ENCODE measurements at regions not wholly inside any gene's neighbourhood (a gene's known extent, or its start where the extent isn't known, plus 50 kb on each side); places are given as distances from the start of the nearest gene placed in this dataset.

DNA sequence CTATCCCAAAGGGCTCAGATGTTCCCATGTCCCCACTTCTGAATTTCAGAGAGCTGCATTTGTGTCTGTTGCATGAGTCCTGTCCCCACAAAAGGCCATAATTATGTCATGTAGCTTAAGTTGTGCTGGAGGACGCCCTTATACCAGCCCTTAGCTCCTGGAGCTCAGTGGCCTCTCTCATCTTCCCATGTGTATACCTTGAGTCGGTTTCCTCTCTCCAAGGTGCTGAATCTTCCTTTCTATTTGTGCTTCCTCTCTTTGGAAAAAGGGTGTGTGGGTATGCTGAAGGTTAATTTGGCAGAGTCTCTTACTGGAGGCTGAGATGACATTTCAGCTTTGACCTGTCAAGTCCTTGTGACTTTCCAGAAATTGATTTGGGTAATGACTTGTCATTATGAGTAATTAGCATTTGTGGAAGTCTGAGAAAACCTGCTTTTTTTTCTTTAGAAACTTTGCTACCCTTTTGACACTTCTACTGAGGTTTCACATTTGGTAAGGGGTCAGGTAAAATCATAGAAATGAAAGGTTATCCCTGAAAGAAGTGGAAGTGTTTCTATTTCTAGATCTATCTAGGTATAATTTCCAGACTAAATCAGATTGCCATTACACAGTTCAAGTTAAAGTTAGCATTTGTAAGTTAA is 185.4 kb downstream of the ABCC12 start:
- DNase-seq: peak; percentile 78

DNA sequence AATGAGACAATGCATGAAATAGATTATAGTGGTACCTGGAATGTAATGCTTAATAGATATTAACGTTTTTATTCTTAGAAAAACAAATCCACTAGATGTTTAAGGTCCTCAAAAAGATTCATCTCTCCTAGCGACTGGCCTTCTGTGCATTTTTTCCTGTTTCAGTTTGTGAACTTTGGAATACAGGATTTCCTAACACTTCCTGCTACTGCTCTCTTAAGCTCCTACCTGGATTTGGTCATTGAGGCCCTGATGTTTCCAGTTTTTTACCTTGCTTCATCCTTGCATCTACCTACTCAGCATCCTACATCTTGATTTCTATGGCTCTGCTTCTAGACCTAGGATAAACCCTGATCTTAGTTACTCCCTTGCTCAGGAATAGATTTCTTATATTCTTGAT is 188.4 kb downstream of the ABCC12 start:
- no peak for DNase-seq

DNA sequence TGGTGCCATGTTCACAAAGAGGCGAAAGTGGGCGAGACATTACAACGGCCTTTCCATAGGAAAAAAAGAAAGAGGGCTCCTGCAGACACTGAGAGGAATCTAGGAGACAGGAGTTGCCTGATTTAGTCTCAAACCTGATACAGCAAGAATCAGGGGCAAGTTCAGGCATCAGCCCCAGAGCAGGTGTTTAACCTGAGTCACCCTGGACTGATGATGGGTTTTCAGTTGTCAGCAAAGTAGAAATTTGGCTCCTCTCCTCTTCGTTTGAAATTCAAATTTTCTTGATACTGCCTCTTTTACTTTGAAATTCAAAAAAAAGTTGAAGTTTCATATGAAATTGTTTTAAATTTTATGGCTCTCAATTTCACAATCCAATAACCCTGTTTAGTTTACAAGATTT is 189.5 kb downstream of the ABCC12 start:
- DNase-seq: no peak

DNA sequence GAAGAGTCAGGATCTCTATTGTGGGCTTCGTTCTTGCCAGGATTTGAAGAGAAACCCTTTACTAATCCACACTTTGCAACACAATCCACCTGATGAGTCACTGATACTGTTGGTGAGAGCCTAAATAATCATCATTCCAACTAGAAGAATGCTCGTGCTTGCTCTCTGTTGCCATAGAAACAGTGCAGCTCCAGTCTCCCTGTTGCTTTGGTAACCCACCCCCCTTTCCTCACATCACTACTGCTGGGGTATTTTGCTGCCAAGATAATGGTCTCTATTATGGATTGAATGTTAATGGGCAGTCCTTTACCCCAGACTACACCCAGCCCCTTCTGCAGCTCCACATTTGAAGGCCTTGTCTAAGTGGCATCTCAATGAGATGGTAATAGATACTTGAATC is 190.4 kb downstream of the ABCC12 start:
- DNase-seq: no peak

DNA sequence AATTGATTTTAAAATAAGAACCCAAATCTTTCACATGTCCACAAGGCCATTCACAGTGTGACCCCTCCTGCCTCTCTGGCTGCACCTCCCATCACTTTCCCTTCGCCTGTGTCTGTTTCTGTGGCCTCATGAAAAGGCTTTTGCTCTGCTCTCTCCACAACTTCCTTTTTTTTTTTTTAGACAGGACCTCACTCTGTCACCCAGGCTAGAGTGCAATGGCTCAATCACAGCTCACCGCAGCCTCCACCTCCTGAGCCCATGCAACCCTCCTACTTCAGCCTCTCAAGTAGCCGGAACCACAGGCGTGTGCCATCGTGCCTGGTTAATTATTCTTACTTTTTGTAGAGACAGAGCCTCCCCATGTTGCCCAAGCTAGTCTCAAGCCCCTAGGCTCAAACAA is 197.1 kb downstream of the ABCC12 start:
- no peak for DNase-seq

DNA sequence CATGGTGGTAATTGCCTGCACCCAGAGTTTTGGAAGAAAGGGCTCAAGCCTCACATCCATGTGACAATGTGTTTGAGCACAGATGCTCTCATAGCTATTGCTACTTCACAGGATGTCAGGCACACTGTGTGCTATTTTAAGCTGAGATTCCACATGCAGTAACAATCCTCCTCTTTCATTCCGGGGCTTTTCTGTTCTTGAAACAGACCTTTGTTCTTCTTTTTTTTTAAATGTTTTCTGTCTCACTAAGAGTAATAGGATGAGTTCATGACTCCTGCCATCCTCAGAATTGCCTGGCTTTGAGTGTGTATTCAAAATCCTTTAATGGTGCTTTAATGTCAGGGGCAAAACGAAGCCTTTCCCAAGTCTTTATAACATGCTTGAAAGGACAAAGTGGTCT is 198.9 kb downstream of the ABCC12 start:
- no peak for DNase-seq

DNA sequence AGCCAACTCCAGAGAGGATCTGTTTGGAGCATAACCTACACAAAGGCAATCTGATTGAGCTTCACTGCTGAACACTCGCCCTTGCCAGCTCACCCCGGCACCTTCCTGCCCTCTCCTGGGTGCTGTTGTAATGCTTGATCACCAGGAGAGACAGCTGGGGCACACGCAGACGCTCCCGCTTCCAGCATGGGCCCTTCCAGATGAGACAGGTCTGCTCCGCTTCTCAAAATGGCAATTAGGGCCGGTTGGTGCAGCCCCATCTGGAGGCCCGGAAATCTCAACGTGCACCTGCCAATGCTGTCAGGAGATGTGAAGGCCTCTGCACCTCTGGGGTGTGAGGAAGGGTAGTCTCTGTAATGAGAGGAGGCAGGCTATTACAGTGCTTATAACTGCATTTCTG is 206.1 kb downstream of the ABCC12 start:
- no peak for DNase-seq

DNA sequence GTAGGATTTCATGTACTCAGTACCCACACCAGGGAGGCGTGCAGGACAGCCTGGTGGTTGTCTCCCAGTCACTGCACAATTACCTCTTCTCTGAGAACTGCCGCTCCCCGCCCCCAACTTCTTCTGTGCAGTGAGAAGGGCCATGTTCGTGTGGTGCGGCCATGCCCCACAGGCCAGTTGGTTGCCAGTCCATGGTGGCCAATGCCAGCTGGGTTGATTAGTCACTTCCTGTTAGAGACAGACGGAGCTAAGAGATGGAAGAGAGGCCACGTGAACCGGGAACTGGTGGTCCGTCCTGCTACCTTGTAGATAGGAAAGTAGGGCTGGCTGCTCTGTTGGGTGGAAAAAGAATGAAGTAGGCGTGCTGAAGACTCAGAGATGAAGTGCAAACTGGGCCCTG is 206.5 kb downstream of the ABCC12 start:
- no peak for DNase-seq

DNA sequence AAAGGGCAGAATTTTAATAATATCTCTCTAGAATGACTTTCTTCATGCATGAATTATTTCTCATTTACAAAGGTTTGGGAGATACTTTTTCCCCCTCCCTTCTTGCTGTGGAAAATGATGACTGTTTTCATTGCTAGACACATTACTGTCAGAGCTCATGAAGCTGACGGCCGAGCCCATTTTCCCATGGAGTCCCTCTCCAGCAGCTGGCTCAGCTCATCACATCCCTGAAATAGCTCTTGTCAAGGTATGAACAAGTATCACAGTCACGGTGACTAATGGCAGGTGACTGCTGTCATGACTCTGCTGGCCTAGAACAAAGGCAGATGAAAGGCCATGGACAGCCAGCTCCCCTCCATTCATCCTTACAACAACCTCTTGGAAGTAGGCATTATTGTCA is 208.1 kb downstream of the ABCC12 start:
- no peak for DNase-seq

DNA sequence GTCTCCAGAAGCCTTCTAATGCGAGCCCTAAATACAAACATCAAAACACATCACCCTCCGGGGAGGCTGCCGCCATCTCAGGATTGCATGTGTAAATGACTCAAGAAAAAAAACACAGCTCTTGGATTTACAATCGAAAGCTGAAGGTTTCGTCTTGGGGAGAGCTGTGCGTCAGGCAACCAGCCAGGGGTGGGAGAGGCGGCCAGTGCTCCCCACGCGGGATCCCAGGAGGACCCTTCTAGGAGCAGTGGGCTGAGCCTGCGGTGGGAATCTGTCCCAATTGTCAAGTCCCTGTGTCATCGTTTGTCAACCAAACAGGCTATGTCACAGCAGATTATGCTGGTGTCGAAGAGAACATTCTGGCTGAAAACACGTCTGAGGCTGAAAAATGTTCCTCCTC is 209.7 kb downstream of the ABCC12 start:
- no peak for DNase-seq

DNA sequence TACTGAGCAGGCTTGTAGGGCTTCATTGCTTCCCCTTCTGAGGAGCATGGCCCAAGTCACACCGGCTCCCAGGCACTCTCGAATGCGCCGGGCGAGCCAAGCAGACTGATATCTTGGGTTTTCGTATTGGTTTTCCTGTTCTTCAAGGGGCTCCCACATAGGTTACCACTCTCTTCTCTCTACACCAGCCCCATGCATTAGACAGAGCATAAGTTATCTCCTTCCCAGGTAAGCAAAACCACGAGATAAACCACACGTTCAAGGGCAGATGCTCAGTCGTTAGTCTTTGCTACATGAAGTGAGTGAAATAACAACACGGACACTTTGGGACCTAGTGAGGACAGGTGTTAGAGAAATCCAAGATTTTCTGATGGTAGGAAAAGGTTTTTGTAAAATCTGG is 211.2 kb downstream of the ABCC12 start:
- DNase-seq: no peak

DNA sequence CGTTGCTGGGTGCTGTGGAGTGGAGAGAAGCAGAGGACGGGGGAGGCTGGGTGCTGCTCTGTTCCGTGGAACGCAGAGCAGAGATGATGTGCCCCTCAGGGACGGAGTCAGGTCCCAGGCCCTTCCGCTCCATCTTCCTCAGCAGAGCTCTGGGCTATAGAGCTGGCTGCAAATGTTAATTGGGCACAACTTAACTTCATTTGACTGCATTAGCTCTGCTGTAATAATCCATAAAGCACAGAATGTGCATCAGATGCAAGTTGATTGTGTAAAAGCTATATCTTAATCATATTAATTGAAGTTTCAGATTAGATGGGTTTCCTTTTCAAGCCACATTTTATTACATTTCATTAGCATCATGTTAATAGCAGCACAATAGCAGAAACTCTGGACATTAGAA is 212.6 kb downstream of the ABCC12 start:
- DNase-seq: no peak

DNA sequence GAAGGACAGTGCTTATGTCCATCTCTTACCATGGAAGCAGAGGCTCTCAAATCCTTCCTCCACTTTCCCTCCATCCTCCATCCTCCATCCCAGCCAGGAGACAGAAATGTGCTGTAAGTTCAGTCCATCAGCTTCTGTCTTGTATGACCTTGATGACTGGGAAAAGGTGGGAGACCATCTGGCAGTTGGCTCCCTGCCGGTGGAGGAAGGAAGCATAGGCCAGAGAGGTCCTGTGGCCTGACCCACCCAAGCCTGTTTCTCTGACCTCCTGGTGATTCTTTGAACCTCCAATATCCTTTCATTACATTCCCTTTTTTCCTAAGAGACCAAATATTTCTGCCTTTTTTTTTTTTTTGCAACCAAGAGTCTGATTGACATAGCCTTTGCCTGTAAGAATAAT is 215.3 kb downstream of the ABCC12 start:
- no peak for DNase-seq

DNA sequence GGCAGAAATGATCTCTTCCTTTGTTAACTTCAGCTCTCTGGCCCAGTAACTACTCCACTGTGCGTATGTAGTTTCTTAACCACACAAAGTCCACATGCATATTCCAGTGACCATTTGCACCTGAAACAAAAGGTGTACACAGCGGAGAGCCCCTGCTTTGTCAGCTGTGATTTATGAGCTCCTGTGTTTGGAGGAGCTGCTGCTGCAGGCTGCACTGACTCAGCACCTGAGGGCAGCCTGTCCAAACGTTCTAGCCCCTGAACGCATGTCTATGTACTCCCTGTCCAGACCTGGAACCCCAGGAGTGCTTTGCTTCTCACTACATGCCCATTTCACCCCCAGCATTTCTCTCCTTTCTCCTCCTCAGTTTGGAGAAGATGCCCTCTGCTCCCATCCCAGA is 216.1 kb downstream of the ABCC12 start:
- DNase-seq: no peak

DNA sequence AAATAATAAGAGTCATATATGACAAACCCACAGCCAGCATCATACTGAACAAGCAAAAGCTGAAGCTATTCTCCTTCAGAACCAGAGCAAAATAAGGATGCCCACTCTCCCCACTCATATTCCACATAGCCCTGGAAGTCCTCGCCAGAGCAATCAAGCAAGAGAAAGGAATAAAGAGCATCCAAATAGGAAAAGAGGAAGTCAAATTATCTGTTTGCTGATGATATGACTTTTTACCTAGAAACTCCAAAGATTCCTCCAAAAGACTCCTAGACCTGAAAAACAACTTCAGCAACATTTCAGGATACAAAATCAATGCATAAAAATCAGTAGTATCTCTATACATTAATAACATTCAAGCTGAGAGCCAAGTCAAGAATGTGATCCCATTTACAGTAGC is 217.5 kb downstream of the ABCC12 start:
- DNase-seq: no peak

DNA sequence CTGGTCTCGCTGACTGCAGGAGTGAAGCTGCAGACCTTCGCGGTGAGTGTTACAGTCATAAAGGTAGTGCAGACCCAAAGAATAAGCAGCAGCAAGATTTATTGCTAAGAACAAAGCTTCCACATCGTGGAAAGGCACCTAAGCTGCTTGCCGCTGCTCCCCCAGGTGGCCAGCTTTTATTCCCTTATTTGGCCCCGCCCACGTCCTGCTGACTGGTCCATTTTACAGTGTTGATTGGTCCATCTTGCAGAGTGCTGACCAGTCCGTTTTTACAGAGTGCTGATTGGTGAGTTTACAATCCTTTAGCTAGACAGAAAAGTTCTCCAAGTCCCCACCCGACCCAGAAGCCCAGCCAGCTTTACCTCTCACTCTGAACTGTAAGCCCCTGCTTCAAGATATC is 227.8 kb downstream of the ABCC12 start:
- no peak for DNase-seq

DNA sequence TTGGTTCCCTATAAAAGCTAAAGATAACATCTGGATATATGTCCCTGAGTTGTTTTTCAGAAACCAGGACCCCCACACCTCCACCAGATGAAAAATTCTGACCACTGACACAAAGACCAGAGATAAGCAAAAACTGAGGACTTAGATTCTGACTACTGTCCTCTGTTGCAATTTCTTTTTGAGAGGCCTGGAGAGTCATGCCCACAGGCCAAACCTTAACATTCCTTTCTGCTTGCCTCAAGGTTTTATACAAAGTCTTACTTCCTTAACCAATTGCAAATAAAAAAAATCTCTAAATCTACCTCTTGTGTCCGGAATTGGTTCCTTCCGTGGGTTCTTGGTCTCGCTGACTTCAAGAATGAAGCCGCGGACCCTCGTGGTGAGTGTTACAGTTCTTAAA is 228.5 kb downstream of the ABCC12 start:
- no peak for DNase-seq

DNA sequence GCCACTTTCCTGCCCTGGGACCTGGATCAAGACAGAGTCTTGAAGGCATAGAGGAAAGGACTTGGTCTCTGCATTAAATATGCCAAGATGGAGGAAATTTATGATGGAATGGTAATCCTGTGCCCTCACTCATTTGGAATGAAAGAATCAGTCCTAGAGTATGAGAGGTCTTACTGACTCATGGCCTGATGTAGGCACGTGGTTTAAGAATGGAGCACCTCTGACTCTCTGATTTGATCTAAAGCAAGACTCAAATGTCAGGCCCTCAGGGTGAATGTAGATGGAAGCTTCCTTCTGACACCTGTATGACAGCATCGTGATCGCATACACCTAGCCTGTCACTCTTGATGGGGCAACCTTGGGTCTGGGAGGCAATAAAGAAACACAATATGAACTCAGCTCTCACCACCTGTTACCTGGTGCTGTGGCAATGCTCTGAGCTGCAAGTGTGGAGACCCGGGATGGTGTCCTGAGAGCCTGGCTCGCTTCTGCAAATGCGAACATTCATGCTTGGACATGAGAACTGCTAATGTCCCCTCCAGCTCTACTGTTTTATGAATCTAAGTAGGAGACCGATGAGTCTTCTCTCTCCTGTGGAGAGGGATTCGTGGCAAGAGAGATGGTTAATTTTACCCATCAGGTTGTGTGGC is 229.9 kb downstream of the ABCC12 start:
- no peak for DNase-seq

DNA sequence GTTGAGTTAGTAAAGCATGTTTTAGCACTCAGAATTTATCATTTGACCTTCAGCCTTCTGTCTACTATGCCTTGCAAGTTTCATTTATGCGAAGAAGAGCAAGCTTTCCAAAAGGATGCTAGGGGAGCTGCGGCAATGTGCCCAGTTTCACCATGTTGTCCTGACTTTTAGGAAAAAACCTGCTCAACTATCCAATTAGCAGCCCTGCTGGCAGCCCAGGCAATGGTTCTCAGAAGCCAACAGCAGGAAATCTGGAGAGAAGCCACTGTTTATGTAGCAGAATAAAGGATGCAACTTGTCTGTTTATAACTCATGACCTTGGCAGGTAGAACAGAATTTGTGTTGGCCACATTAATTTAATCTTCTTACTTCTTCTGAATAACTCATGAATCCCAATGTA is 230.8 kb downstream of the ABCC12 start:
- DNase-seq: no peak

DNA sequence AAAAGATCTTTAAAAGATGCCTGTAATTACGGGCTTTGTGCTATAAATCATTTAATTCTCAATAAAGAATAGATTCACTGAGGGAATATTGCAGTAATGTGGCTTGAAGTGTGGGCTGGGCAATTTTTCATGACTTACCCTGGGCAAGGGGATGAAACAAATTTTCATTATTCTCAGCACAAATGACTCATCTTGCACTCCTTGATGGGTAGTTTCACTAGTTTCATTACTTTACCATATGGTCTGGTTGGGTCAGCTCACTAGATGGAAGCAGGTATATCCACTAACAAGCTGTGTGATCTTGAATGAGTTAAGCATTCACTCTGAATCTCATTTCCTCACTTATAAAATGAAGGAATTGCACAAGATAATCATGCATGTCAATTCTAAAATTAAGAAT is 234.3 kb downstream of the ABCC12 start:
- DNase-seq: no peak

DNA sequence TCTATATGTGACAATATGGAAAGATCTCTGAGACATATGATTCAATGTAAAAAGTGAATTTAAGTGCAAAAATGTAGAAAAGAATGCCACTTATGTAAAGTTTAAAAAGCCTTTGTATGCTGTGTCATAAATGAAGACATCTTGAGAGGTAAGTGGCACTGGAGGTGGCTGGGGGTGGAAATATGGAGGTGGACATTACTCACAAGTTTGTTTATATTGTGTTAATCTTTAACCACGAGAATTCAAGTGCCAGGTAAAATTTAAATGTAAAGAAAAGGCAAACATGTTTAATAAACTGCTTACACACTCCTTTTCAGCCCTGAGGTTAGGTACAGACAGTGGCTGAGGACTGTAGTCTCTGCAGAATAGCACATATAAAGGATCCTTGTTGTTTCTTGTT is 235.1 kb downstream of the ABCC12 start:
- DNase-seq: no peak

DNA sequence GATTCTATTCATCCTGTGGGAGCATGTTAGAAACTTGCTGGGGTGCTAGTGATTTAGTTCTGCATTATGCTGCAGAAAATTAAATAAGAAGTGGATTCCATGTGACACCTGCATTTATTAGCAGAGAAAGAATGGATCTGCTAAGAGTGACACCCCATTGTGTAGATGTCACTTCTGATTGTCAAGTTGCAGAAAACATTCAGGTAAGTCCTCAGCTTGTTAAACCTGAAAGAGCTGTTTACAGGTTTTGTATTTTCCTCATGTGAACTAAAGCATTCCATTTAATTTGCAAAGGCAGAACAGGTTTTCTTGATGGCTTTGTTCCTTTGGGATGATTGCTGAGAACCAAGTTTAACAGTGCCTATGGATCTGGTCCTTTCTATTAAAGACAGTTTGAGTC is 238.7 kb downstream of the ABCC12 start:
- DNase-seq: no peak

DNA sequence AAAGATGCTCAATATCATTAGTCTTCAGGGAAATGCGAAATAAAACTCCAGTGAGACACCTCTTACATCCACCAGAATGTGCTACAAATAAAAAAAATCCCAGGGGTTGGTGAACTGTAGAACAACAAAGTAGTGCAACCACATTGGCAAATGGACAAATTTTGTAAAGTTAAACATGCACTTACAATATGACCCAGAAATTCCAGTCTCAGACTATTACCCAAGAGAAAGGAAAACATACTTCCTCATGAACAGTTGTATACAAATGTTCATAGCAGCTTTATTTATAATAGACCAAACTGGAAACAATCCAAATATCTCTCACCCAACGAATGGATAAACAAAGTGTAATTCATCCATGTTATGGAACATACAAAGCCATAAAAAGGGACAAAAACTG is 239.5 kb downstream of the ABCC12 start:
- DNase-seq: no peak

DNA sequence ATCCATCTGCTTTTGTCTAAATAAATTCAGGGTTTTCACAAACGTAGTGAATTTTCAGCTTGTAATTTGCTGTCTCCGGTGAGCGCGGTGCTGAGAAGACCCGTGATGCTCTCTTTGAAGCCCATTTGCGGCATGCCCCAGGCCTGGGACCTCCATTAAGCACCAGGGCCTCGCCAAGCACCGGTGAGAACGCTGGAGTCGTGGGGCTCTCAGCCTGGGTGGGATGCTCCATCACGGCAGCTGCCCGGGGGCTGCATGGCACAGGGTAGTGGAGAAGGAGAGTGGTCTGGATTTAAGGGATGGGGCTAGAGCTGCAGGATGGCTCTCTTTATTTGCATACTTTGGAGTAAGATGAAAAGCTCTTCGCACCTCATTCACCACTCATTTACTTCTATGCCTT is 248.7 kb downstream of the ABCC12 start:
- no peak for DNase-seq
